ENCODE measurements at regions not wholly inside any gene's neighbourhood (a gene's known extent, or its start where the extent isn't known, plus 50 kb on each side); places are given as distances from the start of the nearest gene placed in this dataset.
"Not testable (repeated sequence)": the region's sequence is repeated elsewhere in the genome, so short reads cannot be mapped to it uniquely, and the experiment has no call there.

- no peak for DNase-seq
Measured at GRCh38 chr12:124474709-124475108, 92.7 kb downstream of the NCOR2 start.

GRCh38 chr12:124472690-124473279 lies 94.6 kb downstream of the NCOR2 start:
- DNase-seq, result no peak

GRCh38 chr12:124471828-124472227 lies 95.6 kb downstream of the NCOR2 start:
- DNase-seq, result no peak

- no peak for DNase-seq
Measured at GRCh38 chr12:124470806-124471205, 96.6 kb downstream of the NCOR2 start.

- no peak for DNase-seq
Measured at GRCh38 chr12:124470139-124470538, 97.3 kb downstream of the NCOR2 start.

- DNase-seq, result peak; percentile 68
Measured at GRCh38 chr12:124469193-124469888, 98.1 kb downstream of the NCOR2 start.

GRCh38 chr12:124467549-124467948 lies 99.9 kb downstream of the NCOR2 start:
- not testable (repeated sequence) for DNase-seq

- DNase-seq, result peak; percentile 91
Measured at GRCh38 chr12:124466216-124467128, 100.9 kb downstream of the NCOR2 start.

- DNase-seq, result no peak
Measured at GRCh38 chr12:124465473-124465872, 101.9 kb downstream of the NCOR2 start.

- DNase-seq, result no peak
Measured at GRCh38 chr12:124464830-124465229, 102.6 kb downstream of the NCOR2 start.

GRCh38 chr12:124464062-124464461 lies 103.3 kb downstream of the NCOR2 start:
- DNase-seq, result no peak

GRCh38 chr12:124463341-124463921 lies 104.0 kb downstream of the NCOR2 start:
- no peak for DNase-seq

GRCh38 chr12:124462750-124463149 lies 104.7 kb downstream of the NCOR2 start:
- no peak for DNase-seq

GRCh38 chr12:124461851-124462623 lies 105.4 kb downstream of the NCOR2 start:
- no peak for DNase-seq

GRCh38 chr12:124461241-124461673 lies 106.2 kb downstream of the NCOR2 start:
- DNase-seq, result no peak

GRCh38 chr12:124460771-124461170 lies 106.6 kb downstream of the NCOR2 start:
- no peak for DNase-seq

- no peak for DNase-seq
Measured at GRCh38 chr12:124459852-124460645, 107.4 kb downstream of the NCOR2 start.

GRCh38 chr12:124458992-124459851 lies 108.2 kb downstream of the NCOR2 start:
- DNase-seq, result no peak

GRCh38 chr12:124458220-124458991 lies 109.0 kb downstream of the NCOR2 start:
- no peak for DNase-seq
